Muscle layer of duodenum (tissue), 2 donors: ENCODE measurements at regions not wholly inside any gene's neighbourhood (a gene's known extent, or its start where the extent isn't known, plus 50 kb on each side); places are given as distances from the start of the nearest gene placed in this dataset.

Source experiments
- H3K27ac ChIP-seq: one replicate; pipeline ENCODE4 v1.7.0; 2013; ENCODE audit warnings: mild to moderate bottlenecking, low read length
- H3K27me3 ChIP-seq: one replicate; pipeline ENCODE4 v1.7.0; 2013; ENCODE audit warnings: low read depth, mild to moderate bottlenecking, control low read depth, low read length
- H3K36me3 ChIP-seq, 2 donors: one replicate each; pipeline ENCODE4 v1.7.0; 2013; ENCODE audit warnings: low read length in 2 of 2, control low read depth in 1 of 2, mild to moderate bottlenecking in 1 of 2; ENCODE audit not compliant: insufficient read depth in 2 of 2, control insufficient read depth in 1 of 2
- H3K4me1 ChIP-seq, 2 donors: one replicate each; pipeline ENCODE4 v1.7.0; 2013; ENCODE audit warnings: low read length in 2 of 2, mild to moderate bottlenecking in 2 of 2, control low read depth in 1 of 2, moderate library complexity in 1 of 2; ENCODE audit not compliant: insufficient read depth in 2 of 2, control insufficient read depth in 1 of 2
- H3K4me3 ChIP-seq, 2 donors: one replicate each; pipeline ENCODE4 v1.7.0; 2013; ENCODE audit warnings: low read length in 2 of 2, low read depth in 1 of 2, mild to moderate bottlenecking in 1 of 2
- H3K9me3 ChIP-seq, 2 donors: one replicate each; pipeline ENCODE4 v1.7.0; 2013; ENCODE audit warnings: low read length in 2 of 2, control low read depth in 1 of 2, mild to moderate bottlenecking in 1 of 2; ENCODE audit not compliant: control insufficient read depth in 1 of 2
- donor health status: healthy.

GRCh38 chr7:46360296-46360695 is 439.2 kb upstream of the IGFBP3 start:
- no peak overlapping the region for H3K27ac ChIP-seq
- no peak overlapping the region for H3K4me3 ChIP-seq
- H3K4me1 ChIP-seq: no peaks in the 10 kb centered on the region
- no peaks in the 10 kb centered on the region for H3K9me3 ChIP-seq
- H3K36me3 ChIP-seq: no peaks in the 10 kb centered on the region
- no peaks in the 10 kb centered on the region for H3K27me3 ChIP-seq

DNA sequence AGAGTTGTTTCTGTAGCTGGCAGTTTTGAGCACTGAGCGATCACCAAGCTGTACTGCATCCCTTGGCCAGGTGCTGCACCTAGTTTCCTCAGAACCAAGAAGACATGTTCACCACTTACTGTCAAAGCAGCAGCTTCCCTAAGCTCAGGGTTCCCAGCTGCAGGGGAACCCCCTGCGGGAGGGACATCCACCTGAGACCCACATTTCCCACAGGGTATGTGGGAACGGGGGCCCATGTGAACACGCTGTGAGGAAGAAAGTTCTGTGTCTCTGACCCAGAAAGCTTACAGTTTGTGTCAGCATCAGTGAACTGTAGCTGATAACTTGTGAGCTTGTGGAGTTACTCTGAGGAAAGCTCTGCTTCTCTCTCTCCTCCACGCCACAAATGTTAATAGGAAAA is 436.8 kb upstream of the IGFBP3 start:
- no peaks in the 10 kb centered on the region for H3K4me1 ChIP-seq
- no peak overlapping the region for H3K27ac ChIP-seq
- H3K9me3 ChIP-seq: no peaks in the 10 kb centered on the region
- H3K4me3 ChIP-seq: no peak overlapping the region
- no peaks in the 10 kb centered on the region for H3K27me3 ChIP-seq
- no peaks in the 10 kb centered on the region for H3K36me3 ChIP-seq

- Histone ChIP-seq H3K4me3 (no peak overlapping the region), H3K36me3 (no peaks in the 10 kb centered on the region), H3K27me3 (no peaks in the 10 kb centered on the region), H3K4me1 (no peaks in the 10 kb centered on the region), H3K9me3 (no peaks in the 10 kb centered on the region), H3K27ac (no peak overlapping the region)
Measured at GRCh38 chr7:46357290-46357689, 436.2 kb upstream of the IGFBP3 start.

- H3K36me3 ChIP-seq: no peaks in the 10 kb centered on the region
- no peaks in the 10 kb centered on the region for H3K27me3 ChIP-seq
- no peaks in the 10 kb centered on the region for H3K9me3 ChIP-seq
Measured at GRCh38 chr7:46356371-46356770, 435.3 kb upstream of the IGFBP3 start.

GRCh38 chr7:46355331-46355730 is 434.3 kb upstream of the IGFBP3 start:
- Histone ChIP-seq H3K36me3 (no peaks in the 10 kb centered on the region), H3K27ac (no peak overlapping the region), H3K27me3 (no peaks in the 10 kb centered on the region), H3K4me1 (no peaks in the 10 kb centered on the region), H3K9me3 (no peaks in the 10 kb centered on the region), H3K4me3 (no peak overlapping the region)

More at GRCh38 chr7:46356371-46356770, 435.3 kb upstream of the IGFBP3 start:
- Histone ChIP-seq H3K27ac (no peak overlapping the region), H3K4me3 (no peak overlapping the region), H3K4me1 (no peaks in the 10 kb centered on the region)

DNA sequence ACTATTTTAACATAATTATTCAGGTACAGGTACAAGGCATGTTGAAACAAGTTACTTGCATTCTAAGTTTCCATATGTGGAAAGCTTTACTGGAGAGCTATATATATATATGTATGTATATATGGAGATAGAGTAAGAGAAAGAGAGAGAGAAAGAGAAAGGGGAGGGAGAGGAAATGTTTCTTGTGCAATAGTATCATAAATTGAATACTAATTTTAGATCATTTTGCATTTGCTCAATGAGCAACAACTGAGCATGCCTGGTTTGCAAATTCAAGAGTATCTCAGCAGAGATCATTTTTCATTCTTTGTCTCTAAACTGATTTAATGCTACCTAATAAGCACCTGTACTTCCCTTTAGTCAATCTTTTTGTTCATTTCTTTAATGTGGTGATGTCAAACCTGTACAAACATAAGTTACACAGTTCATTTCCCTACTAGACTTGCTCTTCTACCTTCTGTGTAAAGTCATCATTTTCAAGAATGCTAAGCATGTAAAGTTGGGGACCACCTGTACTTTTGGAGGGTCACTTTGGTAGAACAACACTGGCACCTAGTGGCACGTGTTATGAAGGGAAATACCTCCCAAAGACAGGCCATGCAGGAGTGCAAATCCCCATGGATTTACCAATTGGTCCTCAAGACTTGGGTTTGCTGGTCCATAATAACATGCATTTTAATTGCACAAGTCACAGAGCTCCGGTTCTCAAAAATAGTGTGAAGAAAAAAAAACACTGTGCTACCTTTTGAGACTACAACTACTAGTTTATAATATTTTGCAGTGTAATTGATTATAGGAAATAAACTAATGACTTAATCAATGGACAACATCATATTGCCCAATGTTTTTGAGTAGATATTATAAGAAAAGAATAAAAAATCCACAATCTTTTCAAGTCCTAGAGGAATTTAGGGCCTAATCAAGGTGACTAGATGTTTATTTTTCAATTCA is 431.2 kb upstream of the IGFBP3 start:
- Histone ChIP-seq H3K36me3 (no peaks in the 10 kb centered on the region), H3K4me3 (no peak overlapping the region), H3K9me3 (peaks cover 0 to 2% of the 10 kb centered on the region in 2 donors), H3K27ac (no peak overlapping the region), H3K27me3 (no peaks in the 10 kb centered on the region), H3K4me1 (no peaks in the 10 kb centered on the region)

DNA sequence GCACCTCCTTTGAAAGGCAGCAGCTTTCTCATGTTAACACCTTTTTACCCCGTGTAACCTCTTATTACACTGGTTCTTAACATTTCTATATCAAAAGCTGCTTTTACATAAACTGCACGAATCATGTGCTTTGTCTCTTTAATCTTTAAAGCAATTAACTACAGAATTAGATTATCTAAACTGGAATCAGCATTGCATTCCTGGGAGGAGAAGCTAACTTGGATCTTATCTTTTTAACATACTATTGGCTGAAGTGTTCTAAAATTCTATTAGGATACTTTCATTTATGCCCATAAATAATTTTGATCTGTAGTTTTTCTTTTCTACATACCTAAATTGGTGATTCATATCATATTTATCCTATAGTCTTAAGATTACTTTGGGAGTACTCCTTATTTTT is 428.4 kb upstream of the IGFBP3 start:
- H3K4me3 ChIP-seq: no peak overlapping the region
- no peaks in the 10 kb centered on the region for H3K4me1 ChIP-seq
- H3K9me3 ChIP-seq: peaks cover 0 to 2% of the 10 kb centered on the region in 2 donors
- H3K27ac ChIP-seq: no peak overlapping the region
- H3K36me3 ChIP-seq: no peaks in the 10 kb centered on the region
- H3K27me3 ChIP-seq: no peaks in the 10 kb centered on the region

DNA sequence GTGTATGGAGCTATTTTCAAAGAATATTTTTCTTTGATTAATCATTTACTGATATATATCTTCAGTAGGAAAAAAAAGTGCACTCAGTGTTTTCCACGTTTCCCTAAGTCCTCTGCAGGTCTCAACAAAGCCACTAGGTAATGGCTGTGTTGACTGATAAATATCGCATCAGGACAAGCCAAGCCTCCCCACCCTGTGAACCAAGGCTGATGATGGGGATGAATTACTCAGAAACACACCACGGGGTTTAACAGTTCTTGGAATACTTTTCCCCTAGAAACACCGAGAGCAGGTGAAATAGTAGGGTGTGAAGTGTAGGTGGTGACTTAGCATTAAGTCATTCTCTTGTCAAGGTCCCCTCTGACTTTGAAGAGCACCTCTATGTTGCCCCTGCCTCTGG is 423.5 kb upstream of the IGFBP3 start:
- H3K27me3 ChIP-seq: no peaks in the 10 kb centered on the region
- H3K27ac ChIP-seq: no peak overlapping the region
- H3K36me3 ChIP-seq: no peaks in the 10 kb centered on the region
- peaks cover 0 to 2% of the 10 kb centered on the region in 2 donors for H3K9me3 ChIP-seq
- no peak overlapping the region for H3K4me3 ChIP-seq
- no peaks in the 10 kb centered on the region for H3K4me1 ChIP-seq

DNA sequence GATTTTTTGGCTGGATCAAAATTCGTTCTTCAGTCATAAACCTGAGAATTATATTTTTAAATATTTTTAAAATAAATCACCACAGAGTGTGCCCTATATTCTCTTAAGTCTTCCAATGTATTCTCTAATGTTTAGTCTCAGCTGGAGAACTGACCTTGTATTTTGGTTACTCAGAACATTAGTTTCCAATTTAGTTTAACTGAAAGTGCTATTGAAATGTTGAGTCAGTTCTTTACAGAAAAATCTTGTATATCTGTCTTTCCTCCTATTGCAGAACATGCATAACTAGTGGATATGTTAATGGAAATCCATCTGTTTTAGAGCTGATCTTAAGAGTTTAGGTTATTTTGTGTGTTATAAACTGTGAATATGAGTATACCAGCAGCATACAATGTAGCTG is 422.7 kb upstream of the IGFBP3 start:
- Histone ChIP-seq H3K27ac (no peak overlapping the region), H3K9me3 (no peaks in the 10 kb centered on the region), H3K4me3 (no peak overlapping the region), H3K27me3 (no peaks in the 10 kb centered on the region), H3K4me1 (no peaks in the 10 kb centered on the region), H3K36me3 (no peaks in the 10 kb centered on the region)

GRCh38 chr7:46322937-46323336 is 401.9 kb upstream of the IGFBP3 start:
- Histone ChIP-seq H3K9me3 (peaks cover 0 to 3% of the 10 kb centered on the region in 2 donors), H3K4me3 (no peak overlapping the region), H3K36me3 (no peaks in the 10 kb centered on the region), H3K27ac (no peak overlapping the region), H3K27me3 (no peaks in the 10 kb centered on the region), H3K4me1 (no peaks in the 10 kb centered on the region)

- Histone ChIP-seq H3K4me3 (no peak overlapping the region), H3K27ac (no peak overlapping the region), H3K36me3 (no peaks in the 10 kb centered on the region), H3K4me1 (no peaks in the 10 kb centered on the region), H3K9me3 (peaks cover 0 to 3% of the 10 kb centered on the region in 2 donors), H3K27me3 (no peaks in the 10 kb centered on the region)
Measured at GRCh38 chr7:46321556-46322205, 400.6 kb upstream of the IGFBP3 start.
